22Rv1 (cell line): ENCODE measurements at regions not wholly inside any gene's neighbourhood (a gene's known extent, or its start where the extent isn't known, plus 50 kb on each side); places are given as distances from the start of the nearest gene placed in this dataset.

ENCODE experiments used
- H3K27ac ChIP-seq: fragments of 450-650 bp; 2 replicates; pipeline ENCODE4 v1.5.1; 2017
- CTCF ChIP-seq: fragments of 450-650 bp; IDR thresholded peaks from 2 replicates; pipeline ENCODE4 v1.5.1; 2017; ENCODE audit warnings: mild to moderate bottlenecking
- ZFX ChIP-seq: fragments of 450-650 bp; IDR thresholded peaks from 2 replicates; pipeline ENCODE4 v1.6.1; 2017; ENCODE audit warnings: antibody characterized with exemption, borderline replicate concordance

- TF ChIP-seq CTCF (no peak), ZFX (no peak)
- no peak overlapping the region for H3K27ac ChIP-seq
These were observed 652.5 kb downstream of the C12orf50 start for GRCh38 chr12:87376722-87377121.

- TF ChIP-seq CTCF: no peak
- TF ChIP-seq ZFX: no peak
- no peak overlapping the region for H3K27ac ChIP-seq
These were observed 660.0 kb downstream of the C12orf50 start for GRCh38 chr12:87369161-87369560.

GRCh38 chr12:87368259-87368658 lies 660.9 kb downstream of the C12orf50 start:
- H3K27ac ChIP-seq: no peak overlapping the region
- TF ChIP-seq ZFX (no peak), CTCF (no peak)

- TF ChIP-seq ZFX (no peak), CTCF (no peak)
- no peak overlapping the region for H3K27ac ChIP-seq
These were observed 663.8 kb downstream of the C12orf50 start for GRCh38 chr12:87365423-87365822.

- H3K27ac ChIP-seq: no peak overlapping the region
- TF ChIP-seq CTCF: no peak
- TF ChIP-seq ZFX: no peak
These were observed 665.6 kb downstream of the C12orf50 start for GRCh38 chr12:87363497-87364084.

GRCh38 chr12:87349681-87350080 lies 679.5 kb downstream of the C12orf50 start:
- TF ChIP-seq CTCF: no peak
- TF ChIP-seq ZFX: no peak
- H3K27ac ChIP-seq: no peak overlapping the region

GRCh38 chr12:87348071-87348470 lies 681.1 kb downstream of the C12orf50 start:
- no peak for TF ChIP-seq CTCF
- no peak for TF ChIP-seq ZFX
- peak overlapping the region; percentile 65 for H3K27ac ChIP-seq
